Neural cell (in vitro differentiated cells): ENCODE measurements at regions not wholly inside any gene's neighbourhood (a gene's known extent, or its start where the extent isn't known, plus 50 kb on each side); places are given as distances from the start of the nearest gene placed in this dataset.
A peak's percentile ranks its signal among the peaks of the same experiment; 100 is the strongest.

Experiments used
- H2AFZ ChIP-seq: fragments of 200-600, 300-800 bp; sonication (generic), shearing (Covaris generic); 2 replicates; pipeline ENCODE4 v1.6.0; 2014; ENCODE audit warnings: low read depth, mild to moderate bottlenecking, antibody characterized with exemption, low read length, moderate library complexity
- H3F3A ChIP-seq: fragments of 200-600 bp; shearing (Covaris generic); 2 replicates; pipeline ENCODE4 v1.6.1; 2016; ENCODE audit warnings: mild to moderate bottlenecking, moderate library complexity, mixed read lengths, antibody characterized with exemption, low read length; ENCODE audit not compliant: insufficient read depth, poor library complexity, severe bottlenecking
- H3K27ac ChIP-seq: fragments of 200-600, 300-800 bp; sonication (generic), shearing (Covaris generic); 2 replicates; pipeline ENCODE4 v1.5.1; 2014; ENCODE audit warnings: mild to moderate bottlenecking, low read length, moderate library complexity
- H3K27me3 ChIP-seq: fragments of 300-800, 200-600 bp; sonication (generic), shearing (Covaris generic); 2 replicates; pipeline ENCODE4 v1.6.0; 2014; ENCODE audit warnings: mild to moderate bottlenecking, low read depth, low read length, moderate library complexity; ENCODE audit not compliant: insufficient read depth
- H3K36me3 ChIP-seq: fragments of 300-800, 200-600 bp; sonication (generic), shearing (Covaris generic); 2 replicates; pipeline ENCODE4 v1.5.1; 2014; ENCODE audit warnings: mild to moderate bottlenecking, antibody characterized with exemption, low read length, moderate library complexity; ENCODE audit not compliant: insufficient read depth
- H3K4me2 ChIP-seq: fragments of 300-800, 200-600 bp; sonication (generic), shearing (Covaris generic); 2 replicates; pipeline ENCODE4 v1.6.0; 2014; ENCODE audit warnings: mild to moderate bottlenecking, low read length
- H3K4me3 ChIP-seq: fragments of 300-800, 200-600 bp; sonication (generic), shearing (Covaris generic); 2 replicates; pipeline ENCODE4 v1.5.1; 2014; ENCODE audit warnings: mild to moderate bottlenecking, low read length, moderate library complexity
- H3K79me2 ChIP-seq: fragments of 200-600 bp; shearing (Covaris generic); replicated peaks from 2 replicates; pipeline ENCODE4 v1.6.0; 2014; ENCODE audit warnings: mild to moderate bottlenecking, low read length, moderate library complexity; ENCODE audit not compliant: insufficient read depth
- H3K9ac ChIP-seq: fragments of 300-800, 200-600 bp; sonication (generic), shearing (Covaris generic); 2 replicates; pipeline ENCODE4 v1.6.1; 2016; ENCODE audit warnings: mild to moderate bottlenecking, low read length, mixed read lengths
- H3K9me2 ChIP-seq: fragments of 200-600 bp; shearing (Covaris generic); 2 replicates; pipeline ENCODE4 v1.6.1; 2016; ENCODE audit warnings: mild to moderate bottlenecking, low read length, mixed read lengths; ENCODE audit not compliant: insufficient read depth
- H3K9me3 ChIP-seq: fragments of 200-600, 300-800 bp; sonication (generic), shearing (Covaris generic); 2 replicates; pipeline ENCODE4 v1.6.1; 2016; ENCODE audit warnings: mild to moderate bottlenecking, mixed run types, low read length, moderate library complexity, mixed read lengths
- H4K20me1 ChIP-seq: fragments of 200-600 bp; shearing (Covaris generic); 2 replicates; pipeline ENCODE4 v1.6.1; 2016; ENCODE audit warnings: mild to moderate bottlenecking, mixed run types; ENCODE audit not compliant: insufficient read depth
- CTCF ChIP-seq: fragments of 450-650 bp; IDR thresholded peaks from 2 replicates; pipeline ENCODE4 v1.5.1; 2014; ENCODE audit warnings: antibody characterized with exemption, mild to moderate bottlenecking, moderate library complexity; ENCODE audit not compliant: poor library complexity, severe bottlenecking
- EP300 ChIP-seq: fragments of 450-650 bp; conservative IDR thresholded peaks from 2 replicates; pipeline ENCODE4 v1.6.1; 2014; ENCODE audit warnings: antibody characterized with exemption, mild to moderate bottlenecking, moderate library complexity; ENCODE audit not compliant: poor library complexity, severe bottlenecking
- EZH2 ChIP-seq: fragments of 200-600, 300-800 bp; shearing (Covaris generic), sonication (generic); IDR thresholded peaks from 2 replicates; pipeline ENCODE4 v1.6.1; 2014; ENCODE audit warnings: antibody characterized with exemption, low read length, borderline replicate concordance, mild to moderate bottlenecking; ENCODE audit not compliant: insufficient read depth, poor library complexity, severe bottlenecking
- MXI1 ChIP-seq: fragments of 450-650 bp; conservative IDR thresholded peaks from 2 replicates; pipeline ENCODE4 v1.6.1; 2014; ENCODE audit warnings: antibody characterized with exemption, mild to moderate bottlenecking; ENCODE audit not compliant: poor library complexity, severe bottlenecking
- POLR2AphosphoS5 ChIP-seq: IDR thresholded peaks from 2 replicates; pipeline ENCODE4 v1.6.1; 2012
- RAD21 ChIP-seq: fragments of 450-650 bp; conservative IDR thresholded peaks from 2 replicates; pipeline ENCODE4 v1.6.1; 2014; ENCODE audit warnings: antibody characterized with exemption, mild to moderate bottlenecking, moderate library complexity
- REST ChIP-seq: IDR thresholded peaks from 2 replicates; pipeline ENCODE4 v1.6.1; 2012; ENCODE audit warnings: borderline replicate concordance
- SMC3 ChIP-seq: fragments of 450-650 bp; conservative IDR thresholded peaks from 2 replicates; pipeline ENCODE4 v1.6.1; 2014; ENCODE audit warnings: antibody characterized with exemption, mild to moderate bottlenecking, moderate library complexity; ENCODE audit not compliant: poor library complexity
- TAF1 ChIP-seq: IDR thresholded peaks from 2 replicates; pipeline ENCODE4 v1.6.1; 2012; ENCODE audit warnings: low read depth

GRCh38 chr2:43123981-43124686 is 102.3 kb downstream of the ZFP36L2 start:
- Histone ChIP-seq H3F3A (no peaks in the 10 kb centered on the region), H3K79me2 (no peaks in the 10 kb centered on the region), H3K4me2 (no peak overlapping the region), H3K9ac (peak overlapping the region; percentile 12), H3K36me3 (no peaks in the 10 kb centered on the region), H3K27ac (no peak overlapping the region), H3K9me3 (peaks cover 2% of the 10 kb centered on the region), H4K20me1 (no peaks in the 10 kb centered on the region), H3K4me3 (peak overlapping the region; percentile 53), H3K27me3 (no peaks in the 10 kb centered on the region), H2AFZ (peak overlapping the region; percentile 14), H3K9me2 (no peaks in the 10 kb centered on the region)
- no peak for TF ChIP-seq RAD21
- no peak for TF ChIP-seq SMC3
- TF ChIP-seq EZH2, result no peak
- TF ChIP-seq MXI1, result no peak
- TF ChIP-seq CTCF, result no peak
- no peak for TF ChIP-seq POLR2AphosphoS5
- TF ChIP-seq EP300, result no peak
- TF ChIP-seq TAF1, result no peak
- no peak for TF ChIP-seq REST

- no peaks in the 10 kb centered on the region for H3F3A ChIP-seq
- no peak overlapping the region for H3K4me2 ChIP-seq
- H3K4me3 ChIP-seq, result peak overlapping the region; percentile 53
- H3K36me3 ChIP-seq, result no peaks in the 10 kb centered on the region
- TF ChIP-seq SMC3 (no peak), POLR2AphosphoS5 (no peak), EZH2 (no peak), REST (no peak)
- H3K27ac ChIP-seq, result no peak overlapping the region
- no peak overlapping the region for H2AFZ ChIP-seq
- no peaks in the 10 kb centered on the region for H3K9me2 ChIP-seq
- no peaks in the 10 kb centered on the region for H4K20me1 ChIP-seq
- H3K27me3 ChIP-seq, result no peaks in the 10 kb centered on the region
- H3K9ac ChIP-seq, result no peak overlapping the region
- H3K9me3 ChIP-seq, result peaks cover 2% of the 10 kb centered on the region
- H3K79me2 ChIP-seq, result no peaks in the 10 kb centered on the region
Observed at GRCh38 chr2:43123486-43123885, 102.9 kb downstream of the ZFP36L2 start.
